ENCODE measurements at regions not wholly inside any gene's neighbourhood (a gene's known extent, or its start where the extent isn't known, plus 50 kb on each side); places are given as distances from the start of the nearest gene placed in this dataset.
"Not testable (repeated sequence)": the region's sequence is repeated elsewhere in the genome, so short reads cannot be mapped to it uniquely, and the experiment has no call there.

GRCh38 chr15:31202953-31203352 lies 101.4 kb upstream of the TRPM1 start:
- H3K4me3 ChIP-seq (ENCODE audit: low read depth, low read length) = no peak overlapping the region
- TF ChIP-seq CTCF (IDR thresholded peaks at IDR 0.05; ENCODE audit: borderline replicate concordance, insufficient read depth, low read depth, low read length) = no peak

GRCh38 chr15:31203999-31204398 lies 102.5 kb upstream of the TRPM1 start:
- TF ChIP-seq CTCF (IDR thresholded peaks at IDR 0.05; ENCODE audit: borderline replicate concordance, insufficient read depth, low read depth, low read length) = no peak
- H3K4me3 ChIP-seq (ENCODE audit: low read depth, low read length) = no peak overlapping the region

GRCh38 chr15:31206386-31207181 lies 105.1 kb upstream of the TRPM1 start:
- H3K4me3 ChIP-seq (ENCODE audit: low read depth, low read length) = no peak overlapping the region

DNA sequence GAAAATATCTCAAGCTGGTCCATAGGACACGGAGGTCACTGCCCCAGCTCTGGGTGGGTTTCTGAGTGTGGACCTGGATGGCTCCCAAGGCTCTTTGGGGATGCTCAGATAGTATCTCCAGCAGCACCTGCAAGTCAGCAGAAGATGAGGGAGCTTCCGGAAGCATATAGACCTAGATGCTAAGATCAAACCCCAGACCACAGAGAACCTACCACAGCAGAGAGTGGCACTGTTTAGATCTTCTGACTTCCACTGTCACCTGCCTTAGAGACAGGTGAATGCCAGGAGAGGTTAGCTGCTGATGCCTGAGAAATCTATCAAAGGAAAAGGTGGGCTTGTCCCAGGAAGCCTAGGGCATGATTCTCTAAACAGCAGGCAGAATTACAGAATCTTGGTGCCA lies 105.7 kb upstream of the TRPM1 start:
- no peak overlapping the region for H3K4me3 ChIP-seq (ENCODE audit: low read depth, low read length)
- no peak for TF ChIP-seq CTCF (IDR thresholded peaks at IDR 0.05; ENCODE audit: borderline replicate concordance, insufficient read depth, low read depth, low read length)

More at GRCh38 chr15:31206386-31207181, 105.1 kb upstream of the TRPM1 start:
- TF ChIP-seq CTCF (IDR thresholded peaks at IDR 0.05; ENCODE audit: borderline replicate concordance, insufficient read depth, low read depth, low read length) = no peak

- not testable (repeated sequence) for H3K4me3 ChIP-seq (ENCODE audit: low read depth, low read length)
Measured at GRCh38 chr15:31207861-31208260, 106.3 kb upstream of the TRPM1 start.

GRCh38 chr15:31208817-31209216 lies 107.3 kb upstream of the TRPM1 start:
- no peak overlapping the region for H3K4me3 ChIP-seq (ENCODE audit: low read depth, low read length)
- no peak for TF ChIP-seq CTCF (IDR thresholded peaks at IDR 0.05; ENCODE audit: borderline replicate concordance, insufficient read depth, low read depth, low read length)

- no peak overlapping the region for H3K4me3 ChIP-seq (ENCODE audit: low read depth, low read length)
- no peak for TF ChIP-seq CTCF (IDR thresholded peaks at IDR 0.05; ENCODE audit: borderline replicate concordance, insufficient read depth, low read depth, low read length)
Measured at GRCh38 chr15:31211353-31211752, 109.8 kb upstream of the TRPM1 start.
